IPS DF 6.9 (cell line): ENCODE measurements at regions not wholly inside any gene's neighbourhood (a gene's known extent, or its start where the extent isn't known, plus 50 kb on each side); places are given as distances from the start of the nearest gene placed in this dataset.

Experiments
- DNase-seq: peaks from one replicate; pipeline ENCODE4 v3.0.0-alpha.2; 2013; ENCODE audit warnings: low read depth, low spot score
- H3K27ac ChIP-seq: one replicate; pipeline ENCODE4 v1.5.1; 2013; ENCODE audit warnings: low read length, control low read depth
- H3K27me3 ChIP-seq: 2 replicates; pipeline ENCODE4 v1.6.1; 2013; ENCODE audit warnings: mild to moderate bottlenecking, low read length; ENCODE audit not compliant: control insufficient read depth, insufficient read depth
- H3K36me3 ChIP-seq: 2 replicates; pipeline ENCODE4 v1.6.1; 2013; ENCODE audit warnings: low read length; ENCODE audit not compliant: control insufficient read depth, insufficient read depth
- H3K4me1 ChIP-seq: 2 replicates; pipeline ENCODE4 v1.6.1; 2013; ENCODE audit warnings: low read length; ENCODE audit not compliant: control insufficient read depth, insufficient read depth
- H3K4me3 ChIP-seq: 2 replicates; pipeline ENCODE4 v1.5.1; 2013; ENCODE audit warnings: mild to moderate bottlenecking, low read length
- H3K9me3 ChIP-seq: 2 replicates; pipeline ENCODE4 v1.6.1; 2013; ENCODE audit warnings: low read length, inconsistent platforms; ENCODE audit not compliant: control insufficient read depth, insufficient read depth
- WGBS: extraction: QIAGEN DNeasy Blood & Tissue Kit; methylation state at CpG from one replicate; pipeline ENCODE4 v1.1.7; 2013; ENCODE audit warnings: mixed read lengths, missing lambda C conversion rate; ENCODE audit not compliant: insufficient read length, insufficient coverage; 5-methylcytosine and 5-hydroxymethylcytosine counted together

- no peaks in the 10 kb centered on the region for H3K9me3 ChIP-seq
- no peaks in the 10 kb centered on the region for H3K27me3 ChIP-seq
- no peaks in the 10 kb centered on the region for H3K36me3 ChIP-seq
- H3K4me3 ChIP-seq = no peak overlapping the region
- H3K27ac ChIP-seq = no peak overlapping the region
- DNase-seq = no peak
- WGBS = no CpG with 5 or more reads among the region's 20 CpGs
- no peaks in the 10 kb centered on the region; the same call in 1 of the 2 replicates for H3K4me1 ChIP-seq
Observed at GRCh38 chr22:44585559-44586350, 87.7 kb upstream of the RTL6 start.

DNA sequence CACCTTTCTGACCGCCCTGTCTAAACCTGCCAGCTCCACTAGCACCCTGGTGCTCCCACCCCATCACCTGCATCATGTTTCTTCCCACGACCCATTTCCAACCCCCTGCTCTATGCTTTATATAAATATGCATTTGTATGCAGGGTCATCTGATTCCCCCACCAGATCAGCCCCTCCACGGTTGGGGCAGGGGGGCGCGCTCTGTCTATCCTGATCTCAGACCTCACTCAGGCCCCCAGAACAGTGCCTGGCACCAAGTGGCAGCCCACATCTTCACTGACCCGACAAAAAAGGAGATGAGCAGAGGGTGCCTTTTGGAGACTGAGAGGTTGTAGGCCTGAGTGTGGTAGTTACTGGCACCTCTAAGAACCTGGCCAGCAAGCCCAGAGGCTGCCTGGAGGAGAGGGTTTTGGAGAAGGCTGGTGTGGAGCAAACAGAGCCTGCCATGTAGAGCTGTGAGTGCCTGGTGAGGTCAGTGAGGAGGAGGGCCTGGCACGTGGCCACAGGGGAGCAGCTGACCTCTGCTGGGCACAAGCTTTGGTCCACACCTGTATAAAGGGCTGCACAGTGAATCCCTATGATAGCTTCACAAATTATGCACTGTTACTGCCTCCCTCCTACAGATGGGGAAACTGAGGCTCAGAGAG, 86.3 kb upstream of the RTL6 start:
- Histone ChIP-seq H3K36me3 (no peaks in the 10 kb centered on the region), H3K9me3 (no peaks in the 10 kb centered on the region), H3K4me3 (no peak overlapping the region), H3K4me1 (no peaks in the 10 kb centered on the region; the same call in 1 of the 2 replicates), H3K27ac (no peak overlapping the region), H3K27me3 (no peaks in the 10 kb centered on the region)
- no peak for DNase-seq
- WGBS = no CpG with 5 or more reads among the region's 7 CpGs

DNA sequence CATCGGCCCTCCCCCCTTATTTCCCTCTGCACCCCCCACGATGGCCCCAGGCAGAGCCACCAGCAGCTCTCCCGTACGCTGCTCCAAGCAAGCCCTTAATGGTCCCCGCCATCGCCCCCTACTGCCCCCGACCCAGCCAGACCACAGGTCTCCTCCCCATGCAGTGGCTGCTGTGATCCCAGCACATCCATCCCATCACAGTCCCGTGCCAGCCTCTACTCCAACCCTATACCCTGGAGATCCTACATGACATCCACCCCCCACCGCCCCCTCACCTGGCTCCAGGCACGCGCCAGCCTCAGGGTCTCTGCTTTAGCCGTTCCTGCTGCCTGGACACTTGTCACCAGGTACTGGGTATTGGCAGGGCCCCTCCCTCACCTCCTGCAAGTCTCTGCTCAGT, 85.8 kb upstream of the RTL6 start:
- Histone ChIP-seq H3K4me1 (no peaks in the 10 kb centered on the region; the same call in 1 of the 2 replicates), H3K27ac (no peak overlapping the region), H3K9me3 (no peaks in the 10 kb centered on the region), H3K36me3 (no peaks in the 10 kb centered on the region), H3K27me3 (no peaks in the 10 kb centered on the region), H3K4me3 (no peak overlapping the region)
- no CpG with 5 or more reads among the region's 12 CpGs for WGBS
- DNase-seq = no peak

- Histone ChIP-seq H3K27me3 (no peaks in the 10 kb centered on the region), H3K27ac (no peak overlapping the region), H3K4me3 (no peak overlapping the region), H3K9me3 (no peaks in the 10 kb centered on the region), H3K36me3 (no peaks in the 10 kb centered on the region), H3K4me1 (no peaks in the 10 kb centered on the region; the same call in 1 of the 2 replicates)
- WGBS = no CpG with 5 or more reads among the region's 15 CpGs
- no peak for DNase-seq
Observed at GRCh38 chr22:44583061-44583760, 85.2 kb upstream of the RTL6 start.

GRCh38 chr22:44582016-44582415, 84.0 kb upstream of the RTL6 start:
- Histone ChIP-seq H3K4me3 (no peak overlapping the region), H3K36me3 (no peaks in the 10 kb centered on the region), H3K4me1 (no peaks in the 10 kb centered on the region; the same call in 1 of the 2 replicates), H3K9me3 (no peaks in the 10 kb centered on the region), H3K27ac (no peak overlapping the region), H3K27me3 (no peaks in the 10 kb centered on the region)
- no peak for DNase-seq
- WGBS = no CpG with 5 or more reads among the region's 10 CpGs

GRCh38 chr22:44581096-44581435, 83.0 kb upstream of the RTL6 start:
- no peaks in the 10 kb centered on the region for H3K27me3 ChIP-seq
- no peak for DNase-seq
- no CpG with 5 or more reads among the region's 12 CpGs for WGBS

GRCh38 chr22:44580176-44581095, 82.4 kb upstream of the RTL6 start:
- Histone ChIP-seq H3K36me3 (no peaks in the 10 kb centered on the region), H3K4me1 (no peaks in the 10 kb centered on the region; the same call in 1 of the 2 replicates), H3K9me3 (no peaks in the 10 kb centered on the region), H3K27me3 (no peaks in the 10 kb centered on the region), H3K4me3 (no peak overlapping the region), H3K27ac (no peak overlapping the region)
- no peak for DNase-seq
- WGBS = no CpG with 5 or more reads among the region's 22 CpGs

More at GRCh38 chr22:44581096-44581435, 83.0 kb upstream of the RTL6 start:
- Histone ChIP-seq H3K4me1 (no peaks in the 10 kb centered on the region; the same call in 1 of the 2 replicates), H3K9me3 (no peaks in the 10 kb centered on the region), H3K27ac (no peak overlapping the region), H3K36me3 (no peaks in the 10 kb centered on the region), H3K4me3 (no peak overlapping the region)

DNA sequence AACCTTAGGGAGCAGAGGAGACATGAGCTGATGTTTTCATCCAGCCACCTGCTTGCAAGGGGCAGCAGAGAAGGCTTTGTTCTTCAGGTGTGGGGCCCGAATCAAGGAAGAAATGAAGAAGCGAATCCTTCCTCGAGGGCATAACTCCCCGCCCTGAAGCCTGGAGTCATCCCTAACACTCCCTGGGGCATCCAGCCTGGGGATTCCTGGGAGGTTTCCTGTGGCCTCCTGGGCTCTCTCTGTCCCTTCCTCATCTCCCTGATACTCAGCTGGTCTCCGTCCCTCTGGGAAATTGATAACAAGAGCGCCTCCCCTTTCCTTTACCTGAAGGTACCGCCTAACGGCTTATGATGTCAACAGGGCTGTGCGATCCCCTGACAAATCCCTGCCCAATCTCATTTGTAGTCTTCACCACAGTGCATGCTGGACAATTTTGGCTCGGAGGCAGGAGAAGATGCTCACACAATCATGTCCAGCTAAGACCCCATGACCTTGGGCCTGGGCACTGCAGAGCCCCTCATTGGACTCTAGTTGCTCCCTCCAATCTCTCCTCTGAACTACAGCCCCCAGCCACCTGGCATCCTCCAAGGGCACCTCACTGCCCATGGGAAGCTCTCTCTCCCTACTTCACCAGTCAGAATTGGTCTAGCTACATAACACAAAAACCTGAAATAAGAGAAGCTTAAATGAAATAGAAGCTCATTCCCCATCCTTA, 80.6 kb upstream of the RTL6 start:
- no CpG with 5 or more reads among the region's 10 CpGs for WGBS
- Histone ChIP-seq H3K4me3 (no peak overlapping the region), H3K27me3 (no peaks in the 10 kb centered on the region), H3K27ac (no peak overlapping the region), H3K9me3 (no peaks in the 10 kb centered on the region), H3K4me1 (no peaks in the 10 kb centered on the region), H3K36me3 (no peaks in the 10 kb centered on the region)
- no peak for DNase-seq

DNA sequence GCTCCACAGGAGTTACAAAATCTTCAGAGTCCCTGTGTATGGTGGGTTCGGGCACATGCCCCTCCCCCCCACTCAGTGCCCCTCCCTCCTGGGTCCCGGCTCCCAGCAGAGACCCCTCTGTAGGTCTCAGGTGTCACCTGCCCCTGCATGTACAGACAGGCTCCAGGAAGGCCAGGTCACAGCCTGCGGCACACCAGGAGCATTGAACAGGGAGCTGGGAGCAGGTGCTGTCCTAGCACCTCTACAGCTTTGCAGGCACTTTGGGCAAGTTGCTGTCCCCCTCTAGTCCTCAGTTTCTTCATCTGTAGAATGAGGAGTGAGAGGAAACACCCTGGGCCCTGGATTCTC, 80.1 kb upstream of the RTL6 start:
- no peaks in the 10 kb centered on the region for H3K4me1 ChIP-seq
- H3K4me3 ChIP-seq = no peak overlapping the region
- no peaks in the 10 kb centered on the region for H3K36me3 ChIP-seq
- DNase-seq = no peak
- no peak overlapping the region for H3K27ac ChIP-seq
- no peaks in the 10 kb centered on the region for H3K27me3 ChIP-seq
- H3K9me3 ChIP-seq = no peaks in the 10 kb centered on the region
- no CpG with 5 or more reads among the region's 3 CpGs for WGBS
